IPS-NIHi7 (cell line): ENCODE measurements at regions not wholly inside any gene's neighbourhood (a gene's known extent, or its start where the extent isn't known, plus 50 kb on each side); places are given as distances from the start of the nearest gene placed in this dataset.
"Not testable (repeated sequence)": the region's sequence is repeated elsewhere in the genome, so short reads cannot be mapped to it uniquely, and the experiment has no call there.

Experiments used
- DNase-seq: peaks from one replicate; pipeline ENCODE4 v3.0.0; 2012; ENCODE audit warnings: mixed read lengths; ENCODE audit errors: extremely low spot score

DNA sequence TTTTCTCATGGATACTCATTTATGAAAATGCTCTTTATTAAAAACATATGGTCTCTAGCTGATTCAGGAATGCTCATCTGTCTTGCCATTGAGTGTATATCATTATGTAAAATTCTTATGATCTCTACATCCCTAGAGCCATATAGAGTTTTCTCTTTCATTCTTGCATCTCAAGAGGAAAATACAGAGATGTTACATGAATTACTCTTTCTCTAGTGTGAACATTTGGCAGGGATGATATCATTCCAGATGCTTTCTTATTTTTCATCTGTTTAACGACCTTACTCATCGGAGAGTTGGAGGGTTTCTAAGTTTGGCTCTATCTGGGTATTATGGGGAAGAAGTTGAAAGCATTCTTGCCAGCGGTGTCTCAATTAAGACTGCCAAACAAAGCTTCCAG lies 202.9 kb upstream of the SLC7A11 start:
- no peak for DNase-seq

DNA sequence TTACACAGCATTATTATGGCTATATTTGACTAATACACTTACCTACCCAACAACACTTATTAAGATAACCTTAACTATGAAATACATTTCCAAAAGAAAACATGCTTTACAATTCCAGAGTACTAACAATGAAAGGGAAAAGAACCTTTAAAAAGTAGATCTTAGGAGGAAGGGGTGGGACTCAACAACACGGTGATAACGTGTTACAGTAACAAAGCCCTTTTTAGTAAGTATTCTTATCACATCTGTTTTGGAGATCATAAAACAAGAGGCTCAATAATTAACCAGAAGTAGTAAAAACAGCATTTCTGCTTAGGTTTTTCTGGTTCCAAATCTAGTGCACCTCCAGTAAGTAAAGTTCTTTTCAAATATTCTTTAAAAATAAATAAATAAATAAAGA lies 202.1 kb upstream of the SLC7A11 start:
- DNase-seq: no peak

DNA sequence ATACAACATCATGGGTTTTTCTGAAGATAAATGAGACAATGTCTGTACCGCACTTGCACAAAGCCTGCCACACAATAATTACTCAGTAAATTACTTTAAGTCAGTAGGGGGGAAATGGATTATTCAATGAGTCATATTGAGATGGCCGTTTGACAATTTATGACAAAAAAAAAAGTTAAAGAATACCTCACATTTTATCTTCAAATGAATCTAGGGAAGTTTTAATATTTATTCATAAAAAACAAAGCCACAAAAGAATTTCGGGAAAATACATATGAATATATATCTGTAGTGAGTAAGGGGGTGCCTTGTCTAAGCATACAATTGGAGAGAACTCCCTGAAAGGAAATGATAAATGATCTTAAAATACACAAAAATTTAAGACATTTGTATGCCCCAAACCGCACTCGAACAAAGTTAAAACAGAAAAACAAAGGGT lies 197.0 kb upstream of the SLC7A11 start:
- DNase-seq: no peak

DNA sequence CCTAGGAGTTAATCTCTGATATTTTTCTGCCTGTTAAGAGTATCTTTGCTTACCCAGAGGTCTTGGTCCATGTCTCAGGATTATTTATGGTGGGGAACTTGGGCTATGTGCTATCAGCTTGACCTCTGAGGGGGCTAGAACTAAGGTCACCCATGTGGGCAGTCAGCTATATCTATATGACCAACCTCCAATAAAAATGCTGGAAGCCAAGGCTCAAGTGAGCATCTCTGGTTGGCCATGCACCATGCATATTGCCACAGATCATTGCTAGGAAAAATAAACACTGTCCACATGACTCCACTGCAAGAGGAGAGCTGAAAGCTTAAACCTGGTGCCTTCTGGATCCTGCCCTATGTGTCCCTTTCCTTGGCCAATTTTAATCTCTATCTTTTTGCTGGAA lies 196.5 kb upstream of the SLC7A11 start:
- DNase-seq: no peak

DNA sequence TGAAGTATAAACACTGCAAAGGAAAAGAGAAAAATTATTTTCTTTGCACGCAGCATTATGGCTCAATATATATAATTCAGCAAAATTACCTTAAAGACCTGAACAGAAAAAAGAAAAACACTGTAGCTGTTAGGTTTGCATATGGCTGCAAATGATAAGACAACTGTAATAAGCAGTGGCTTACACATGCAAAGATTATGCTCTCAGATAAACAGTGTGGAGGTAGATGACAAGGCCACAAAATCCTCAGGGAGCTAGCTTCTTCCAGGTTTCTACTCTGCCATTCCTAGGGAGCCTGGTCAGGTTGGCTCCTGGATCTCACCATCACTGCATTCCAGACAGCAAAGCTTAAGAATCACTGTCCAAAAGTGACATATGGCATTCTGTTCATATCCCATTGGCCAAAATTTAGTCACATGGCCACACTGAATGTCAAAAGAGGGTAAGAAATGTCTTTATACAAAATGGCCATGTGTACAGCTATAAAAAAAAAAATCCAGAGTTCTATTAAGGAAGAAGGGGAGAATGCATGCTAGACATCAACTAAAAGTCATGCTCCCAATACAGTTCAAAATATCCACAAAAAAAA lies 195.2 kb upstream of the SLC7A11 start:
- DNase-seq: no peak

DNA sequence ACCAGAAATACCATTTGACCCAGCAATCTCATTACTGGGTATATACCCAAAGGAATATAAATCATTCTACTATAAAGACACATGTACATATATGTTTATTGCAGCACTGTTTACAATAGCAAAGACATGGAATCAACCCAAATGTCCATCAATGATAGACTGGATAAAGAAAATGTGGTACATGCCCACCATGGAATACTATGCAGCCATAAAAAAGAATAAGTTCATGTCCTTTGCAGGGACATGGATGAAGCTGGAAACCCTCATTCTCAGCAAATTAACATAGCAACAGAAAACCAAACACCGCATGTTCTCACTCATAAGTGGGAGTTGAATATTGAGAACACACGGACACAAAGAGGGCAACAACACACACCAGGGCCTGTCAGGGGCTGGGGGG lies 193.6 kb upstream of the SLC7A11 start:
- DNase-seq: not testable (repeated sequence)

DNA sequence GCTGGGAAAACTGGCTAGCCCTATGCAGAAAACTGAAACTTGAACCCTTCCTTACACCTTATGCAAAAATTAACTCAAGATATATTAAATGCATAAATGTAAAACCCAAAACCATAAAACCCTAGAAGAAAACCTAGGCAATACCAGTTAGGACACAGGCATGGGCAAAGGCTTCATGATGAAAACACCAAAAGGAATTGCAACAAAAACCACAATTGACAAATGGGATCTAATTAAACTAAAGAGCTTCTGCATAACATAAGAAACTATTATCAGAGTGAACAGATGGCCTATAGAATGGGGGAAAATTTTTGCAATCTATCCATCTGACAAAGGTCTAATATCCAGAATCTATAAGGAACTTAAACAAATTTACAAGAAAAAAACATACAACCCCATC lies 192.9 kb upstream of the SLC7A11 start:
- DNase-seq: not testable (repeated sequence)

DNA sequence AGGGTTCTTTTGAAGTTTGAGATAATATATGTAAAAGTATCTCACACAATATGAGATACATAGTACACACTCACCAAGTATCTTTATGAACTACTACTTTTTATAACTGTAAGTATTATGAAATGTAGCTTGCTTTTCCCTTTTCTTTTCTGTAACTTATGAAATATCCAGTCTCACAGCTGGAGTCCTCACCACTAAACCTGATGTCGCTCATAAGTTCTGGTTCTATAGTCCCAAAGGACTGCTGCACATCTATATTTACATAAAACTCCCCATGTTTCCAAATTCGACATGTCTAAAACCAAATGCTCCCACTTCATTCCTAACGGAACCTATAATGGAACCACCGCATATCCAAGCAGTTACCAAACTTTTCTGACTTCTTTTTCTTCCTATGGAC lies 186.5 kb upstream of the SLC7A11 start:
- DNase-seq: no peak

DNA sequence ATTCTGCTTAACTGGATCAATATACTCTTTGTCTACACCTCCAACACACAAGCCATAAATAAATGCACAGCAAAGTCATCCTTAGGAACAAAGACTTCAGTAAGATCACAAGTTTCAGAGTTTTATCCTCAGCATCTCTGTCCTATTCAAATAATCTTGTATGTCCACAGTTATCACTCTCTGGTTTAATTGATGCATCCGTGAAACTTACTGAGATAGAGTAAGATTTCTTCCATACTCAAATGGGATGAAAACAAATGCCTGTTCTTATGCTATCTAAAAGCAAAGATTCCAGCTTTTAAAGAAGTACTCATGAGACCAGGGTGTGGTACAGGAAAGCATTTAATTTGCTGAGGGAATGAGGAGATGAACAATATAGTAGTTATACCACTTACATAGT lies 184.6 kb upstream of the SLC7A11 start:
- DNase-seq: no peak

DNA sequence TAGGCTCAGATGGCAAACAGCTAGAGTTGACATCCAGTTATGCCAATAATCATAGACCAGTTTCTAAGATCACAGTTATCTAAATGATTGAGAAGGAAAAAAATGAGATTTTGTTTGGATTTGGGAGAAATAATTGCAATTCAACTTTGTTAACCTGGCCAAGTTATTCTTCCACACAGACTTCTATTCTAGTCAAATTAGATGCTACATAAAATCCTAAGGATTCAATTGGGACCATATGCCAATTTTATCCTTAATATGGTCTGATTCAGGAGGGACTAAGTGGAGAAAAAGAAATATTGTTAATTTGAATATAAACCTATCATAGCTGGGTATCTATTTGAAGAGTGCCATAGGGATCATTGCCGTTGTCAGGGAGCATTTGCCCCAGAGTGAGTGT lies 178.3 kb upstream of the SLC7A11 start:
- no peak for DNase-seq

DNA sequence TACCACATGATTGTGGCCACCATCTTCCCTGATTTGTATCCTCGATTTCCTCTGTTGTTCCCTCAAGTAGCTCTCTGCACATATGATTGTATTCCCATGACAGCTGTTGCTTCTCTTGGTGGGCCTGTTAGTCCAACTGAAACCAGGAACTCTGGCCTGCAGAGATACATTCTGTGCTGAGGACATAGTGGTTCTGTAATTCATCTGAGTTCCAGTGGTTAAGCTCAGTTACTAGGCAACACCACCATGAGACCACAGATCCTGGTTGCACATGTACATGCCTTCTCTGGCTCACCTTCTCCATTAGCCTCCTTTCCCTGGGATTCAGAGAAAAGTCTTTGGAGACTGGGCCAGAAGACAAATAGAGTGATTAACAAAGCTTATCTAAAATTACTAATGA lies 172.1 kb upstream of the SLC7A11 start:
- no peak for DNase-seq

DNA sequence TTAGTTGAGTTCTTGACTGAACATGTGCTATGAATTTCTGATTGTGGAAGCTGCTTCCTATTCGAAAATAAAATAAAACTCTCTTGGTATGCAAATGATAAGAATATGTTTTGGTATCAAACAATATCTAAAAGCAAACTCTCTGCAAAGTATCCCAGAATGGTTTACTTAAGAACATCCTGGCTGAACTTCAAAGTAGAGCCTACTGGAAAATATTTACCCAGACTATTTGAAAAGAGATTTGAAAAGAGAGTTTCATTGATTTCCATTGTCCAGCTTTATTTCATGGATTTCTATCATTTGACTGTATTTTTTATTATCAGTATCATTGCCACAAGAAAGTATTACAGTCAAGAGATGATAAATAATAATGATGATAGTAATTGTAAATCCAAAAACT lies 171.1 kb upstream of the SLC7A11 start:
- DNase-seq: no peak

DNA sequence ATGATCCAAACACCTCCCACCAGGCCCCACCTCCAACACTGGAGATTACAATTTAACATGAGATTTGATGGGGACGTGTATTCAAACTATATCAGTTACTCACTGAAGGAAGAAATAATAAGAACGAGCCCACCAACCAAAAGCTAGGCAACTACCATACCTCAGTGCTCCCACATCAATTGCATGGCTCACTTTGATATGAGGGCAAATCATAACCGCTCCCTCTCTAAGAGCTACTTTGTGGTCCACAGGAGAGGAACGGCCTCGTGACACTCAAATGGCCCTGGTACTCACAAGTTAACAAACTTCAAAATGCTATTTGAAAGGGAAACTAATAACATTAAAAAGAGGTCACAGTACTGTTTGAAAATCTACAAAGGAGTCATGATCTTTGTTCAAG lies 170.7 kb upstream of the SLC7A11 start:
- no peak for DNase-seq

DNA sequence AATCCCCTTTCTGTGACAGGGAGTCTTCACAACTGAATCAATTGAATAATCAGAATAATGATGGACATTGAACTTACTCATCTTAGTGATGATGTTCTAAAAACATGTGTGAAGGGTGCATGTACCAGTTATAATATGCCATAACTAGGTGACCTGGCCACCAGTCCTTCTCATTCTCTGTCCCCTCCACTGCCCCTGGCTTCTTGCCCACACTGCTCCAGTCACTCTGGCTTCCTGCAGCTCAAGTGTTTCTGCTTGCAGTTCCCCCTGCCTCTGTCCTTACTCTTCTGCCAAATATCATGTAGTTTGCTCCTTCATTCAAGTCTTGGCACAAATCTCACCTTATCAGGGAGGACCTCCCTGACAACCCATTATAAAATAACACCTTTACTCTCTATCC lies 168.1 kb upstream of the SLC7A11 start:
- no peak for DNase-seq

DNA sequence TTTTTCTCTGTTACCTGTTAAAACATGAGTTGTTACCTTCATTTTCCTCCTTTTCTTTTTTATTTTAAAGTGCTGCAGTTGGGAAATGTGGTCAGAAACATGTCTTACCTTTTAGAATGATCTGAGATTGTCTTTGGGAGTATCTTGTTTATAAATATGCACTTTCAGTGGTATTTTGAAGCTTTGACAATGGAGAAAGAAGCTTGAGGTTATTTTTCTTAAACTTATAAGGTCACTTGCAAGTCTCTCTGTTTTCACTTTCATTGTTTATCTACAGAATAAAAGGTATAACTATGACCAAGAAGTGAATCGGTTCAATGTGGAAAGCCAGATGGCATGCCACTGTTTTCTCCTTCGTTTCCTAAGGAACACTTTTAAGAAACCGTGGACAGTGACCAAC lies 167.5 kb upstream of the SLC7A11 start:
- DNase-seq: no peak

DNA sequence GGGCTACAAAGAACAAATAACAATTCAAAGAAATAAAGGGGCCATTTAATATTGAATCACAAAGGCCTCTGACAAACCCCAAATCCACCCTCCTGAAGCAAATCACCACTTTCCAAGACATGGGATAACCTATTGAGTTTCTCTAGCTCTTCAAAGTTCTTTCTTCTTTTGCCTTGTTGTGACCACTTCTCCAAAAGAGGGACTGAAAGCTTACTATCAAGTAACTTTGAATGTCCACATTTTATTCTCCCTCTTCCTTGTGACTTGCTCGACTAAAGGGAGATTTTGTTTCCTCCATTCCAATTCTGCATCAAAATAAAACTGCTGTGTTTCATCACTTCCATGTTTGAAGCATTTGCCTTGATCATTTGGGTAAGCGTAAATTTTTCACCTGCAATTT lies 166.6 kb upstream of the SLC7A11 start:
- no peak for DNase-seq

DNA sequence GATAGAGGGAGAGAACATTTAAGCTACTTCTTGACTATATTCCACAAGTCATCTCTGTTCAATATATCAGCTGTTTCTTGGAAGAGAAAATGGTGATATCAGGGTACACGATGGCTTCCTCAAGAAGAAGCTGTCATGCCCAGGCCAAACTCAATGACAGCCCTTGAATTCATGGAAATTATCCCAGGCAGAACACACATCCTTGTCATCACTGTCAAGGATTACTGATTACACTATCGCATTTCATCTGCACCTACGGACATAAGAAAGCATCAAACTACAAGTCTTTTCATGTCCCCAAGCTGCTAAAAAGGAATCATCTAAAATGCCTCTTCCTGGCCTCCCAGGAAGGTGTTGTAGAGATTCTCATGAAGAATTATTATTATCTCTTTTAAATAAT lies 165.2 kb upstream of the SLC7A11 start:
- DNase-seq: no peak

DNA sequence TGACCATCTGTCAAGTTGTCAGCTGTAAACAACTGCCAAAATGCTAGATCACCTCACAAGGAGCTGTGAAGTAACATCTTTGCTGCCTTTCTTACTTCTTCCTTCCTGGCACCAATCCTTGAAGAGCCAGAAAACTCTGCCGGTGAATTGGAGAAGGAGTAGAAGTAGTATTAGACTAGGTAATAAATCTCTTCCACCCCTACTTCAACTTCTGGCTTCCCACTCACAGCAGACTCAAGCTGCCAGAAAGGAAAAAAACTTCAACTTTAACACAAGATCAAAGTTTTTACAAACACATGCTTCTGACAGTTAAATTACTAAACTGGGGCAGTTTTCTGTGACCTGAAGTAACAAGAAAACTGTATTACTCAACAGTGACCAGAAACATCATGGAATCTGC lies 164.7 kb upstream of the SLC7A11 start:
- no peak for DNase-seq

DNA sequence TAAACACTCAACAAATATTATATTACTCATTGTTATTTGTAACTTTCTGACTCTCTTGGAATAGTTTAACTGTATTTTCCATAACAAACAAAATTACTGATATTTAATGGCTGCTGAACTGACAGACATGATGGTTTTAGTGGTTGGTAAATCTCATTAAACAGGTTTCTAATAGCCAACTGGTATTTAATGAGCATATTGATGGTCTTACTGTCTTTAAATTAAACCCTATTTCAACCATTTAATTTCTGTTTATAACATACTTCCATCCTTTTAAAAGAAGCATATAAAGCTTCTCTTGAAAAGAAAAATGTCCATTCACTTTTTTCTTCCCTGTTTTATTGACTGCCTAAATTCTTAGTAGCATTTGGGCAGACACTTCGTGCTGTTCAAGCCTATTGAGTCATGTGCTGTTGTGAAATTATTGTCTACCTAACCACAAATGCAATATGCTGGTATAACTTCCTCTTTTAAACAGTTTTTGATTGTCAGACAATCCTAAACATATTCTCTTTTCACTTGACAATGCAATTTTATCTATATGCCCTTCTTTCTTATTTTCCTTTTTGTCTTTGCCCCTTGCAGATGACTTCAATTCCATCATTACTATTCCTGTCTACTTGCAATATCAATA lies 163.9 kb upstream of the SLC7A11 start:
- DNase-seq: no peak

DNA sequence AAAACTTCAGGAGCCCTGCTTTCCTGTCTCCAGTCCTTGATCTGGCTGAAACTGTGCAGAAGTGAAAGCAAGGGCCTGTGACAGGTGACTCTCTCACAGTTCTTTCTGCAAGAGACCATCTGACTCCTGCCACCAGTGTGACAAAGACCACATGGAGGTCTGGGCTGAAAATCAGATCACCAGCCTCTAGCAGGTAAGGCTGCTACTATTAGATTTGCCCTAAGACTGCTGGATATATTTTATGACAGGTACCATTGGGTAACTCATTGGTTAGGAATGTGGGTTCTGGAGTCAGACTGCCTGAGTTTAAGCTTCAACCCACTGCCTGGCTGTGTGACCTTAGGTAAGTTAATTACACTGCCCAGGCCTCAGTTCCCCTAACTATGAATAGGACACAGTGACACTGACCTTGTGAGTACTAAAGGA lies 163.3 kb upstream of the SLC7A11 start:
- no peak for DNase-seq

DNA sequence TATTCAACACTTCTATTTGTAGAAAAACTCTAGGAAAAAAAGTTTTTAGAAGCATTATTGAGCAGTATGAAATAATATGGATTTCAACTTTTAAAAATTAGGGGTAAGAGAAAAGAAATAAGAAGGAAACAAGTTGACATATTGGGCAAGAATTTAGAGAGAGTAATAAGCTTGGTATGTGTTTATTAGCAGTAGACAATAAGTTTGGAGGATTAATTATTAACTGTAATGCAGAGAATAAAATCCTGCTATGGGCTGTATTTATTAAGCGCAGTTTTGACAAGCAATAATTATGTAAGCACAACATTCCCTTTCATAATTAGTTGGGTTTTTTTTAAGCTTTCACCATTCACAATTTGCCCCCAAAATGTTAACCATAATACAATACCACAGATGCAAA lies 162.7 kb upstream of the SLC7A11 start:
- no peak for DNase-seq

DNA sequence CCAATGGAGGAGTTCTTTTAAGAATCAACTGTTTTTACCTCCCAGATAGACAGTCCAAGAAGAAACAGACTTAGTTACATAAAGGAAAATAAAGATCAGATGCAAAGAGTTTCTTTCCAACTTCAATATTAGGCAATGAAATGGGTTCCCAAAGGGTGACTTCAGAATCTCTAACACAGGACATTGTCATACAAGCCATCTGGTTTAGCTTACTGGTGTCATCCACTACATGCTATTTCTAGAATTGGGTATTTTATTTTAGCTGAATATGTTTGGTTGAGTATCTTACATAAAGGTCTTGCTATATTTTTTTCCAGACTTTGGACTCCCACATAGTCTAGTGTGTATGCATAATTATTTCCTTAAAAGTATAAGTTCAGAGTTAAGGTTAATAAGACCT lies 162.1 kb upstream of the SLC7A11 start:
- DNase-seq: no peak

DNA sequence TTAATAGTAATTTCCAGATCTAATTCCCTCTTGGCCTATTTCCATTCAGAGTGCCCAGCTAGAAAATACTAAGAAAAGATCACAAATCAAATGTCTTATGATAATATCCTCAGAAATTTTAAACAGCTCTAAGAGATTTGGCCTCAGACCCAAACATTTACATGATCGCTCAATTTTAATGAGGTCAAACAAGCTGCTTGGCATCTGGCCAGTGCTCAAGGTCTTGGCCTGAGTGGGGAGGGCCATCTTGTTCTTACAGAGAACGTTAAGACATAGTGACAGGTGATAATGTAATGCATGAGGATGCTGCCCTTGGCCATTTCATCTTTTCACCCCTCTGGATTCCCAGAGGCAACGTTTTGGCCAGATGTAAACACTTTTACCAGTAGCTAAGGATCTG lies 159.2 kb upstream of the SLC7A11 start:
- DNase-seq: no peak

DNA sequence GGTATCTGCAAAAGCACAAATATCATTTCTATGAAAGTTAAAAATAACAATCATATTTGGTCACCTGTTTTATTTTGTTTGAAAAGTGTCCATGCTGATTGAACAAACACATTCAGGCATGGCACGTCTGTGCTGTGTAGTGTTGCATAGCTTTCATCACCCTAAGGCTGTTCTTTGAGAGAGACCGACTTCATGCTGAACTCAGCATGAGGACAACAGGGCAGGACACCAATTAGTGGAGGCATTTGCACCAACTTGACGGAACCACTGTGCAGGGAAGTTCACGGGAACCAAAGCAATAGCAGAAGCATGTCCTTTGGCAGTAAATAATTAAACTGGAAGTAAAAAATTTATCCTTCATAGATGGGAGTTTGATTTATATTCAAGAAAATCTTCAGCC lies 158.4 kb upstream of the SLC7A11 start:
- no peak for DNase-seq
